ENCODE measurements at regions not wholly inside any gene's neighbourhood (a gene's known extent, or its start where the extent isn't known, plus 50 kb on each side); places are given as distances from the start of the nearest gene placed in this dataset.

GRCh38 chr18:61141691-61142090 is 191.5 kb upstream of the CDH20 start:
- Histone ChIP-seq H3K4me1 (ENCODE audit: insufficient read depth, poor library complexity, severe bottlenecking) (no peaks in the 10 kb centered on the region), H3K36me3 (ENCODE audit: low read depth) (no peaks in the 10 kb centered on the region), H3K4me3 (ENCODE audit: severe bottlenecking) (no peak overlapping the region), H3K9me3 (ENCODE audit: severe bottlenecking) (no peaks in the 10 kb centered on the region), H3K27me3 (ENCODE audit: insufficient read depth, poor library complexity, severe bottlenecking) (no peaks in the 10 kb centered on the region), H3K27ac (ENCODE audit: poor library complexity, severe bottlenecking) (no peak overlapping the region)
- no peak for ATAC-seq (ENCODE audit: low read depth)
- no peak for DNase-seq (ENCODE audit: low spot score)
- no peak for TF ChIP-seq CTCF (IDR thresholded peaks at IDR 0.05; ENCODE audit: poor library complexity, severe bottlenecking)

GRCh38 chr18:61148322-61148721 is 184.9 kb upstream of the CDH20 start:
- Histone ChIP-seq H3K36me3 (ENCODE audit: low read depth) (no peaks in the 10 kb centered on the region), H3K4me3 (ENCODE audit: severe bottlenecking) (no peak overlapping the region), H3K27me3 (ENCODE audit: insufficient read depth, poor library complexity, severe bottlenecking) (no peaks in the 10 kb centered on the region), H3K4me1 (ENCODE audit: insufficient read depth, poor library complexity, severe bottlenecking) (no peaks in the 10 kb centered on the region), H3K9me3 (ENCODE audit: severe bottlenecking) (no peaks in the 10 kb centered on the region), H3K27ac (ENCODE audit: poor library complexity, severe bottlenecking) (no peak overlapping the region)
- ATAC-seq (ENCODE audit: low read depth) (no peak), DNase-seq (ENCODE audit: low spot score) (no peak)
- no peak for TF ChIP-seq CTCF (IDR thresholded peaks at IDR 0.05; ENCODE audit: poor library complexity, severe bottlenecking)

GRCh38 chr18:61149786-61150185 is 183.4 kb upstream of the CDH20 start:
- no peak for TF ChIP-seq CTCF (IDR thresholded peaks at IDR 0.05; ENCODE audit: poor library complexity, severe bottlenecking)
- Histone ChIP-seq H3K4me3 (ENCODE audit: severe bottlenecking) (no peak overlapping the region), H3K4me1 (ENCODE audit: insufficient read depth, poor library complexity, severe bottlenecking) (no peaks in the 10 kb centered on the region), H3K27ac (ENCODE audit: poor library complexity, severe bottlenecking) (no peak overlapping the region), H3K27me3 (ENCODE audit: insufficient read depth, poor library complexity, severe bottlenecking) (no peaks in the 10 kb centered on the region), H3K36me3 (ENCODE audit: low read depth) (no peaks in the 10 kb centered on the region), H3K9me3 (ENCODE audit: severe bottlenecking) (no peaks in the 10 kb centered on the region)
- DNase-seq (ENCODE audit: low spot score) (no peak), ATAC-seq (ENCODE audit: low read depth) (no peak)

GRCh38 chr18:61153571-61153970 is 179.7 kb upstream of the CDH20 start:
- no peaks in the 10 kb centered on the region for H3K27me3 ChIP-seq (ENCODE audit: insufficient read depth, poor library complexity, severe bottlenecking)
- no peak for TF ChIP-seq CTCF (IDR thresholded peaks at IDR 0.05; ENCODE audit: poor library complexity, severe bottlenecking)
- no peak for DNase-seq (ENCODE audit: low spot score)
- H3K27ac ChIP-seq (ENCODE audit: poor library complexity, severe bottlenecking): no peak overlapping the region
- no peaks in the 10 kb centered on the region for H3K36me3 ChIP-seq (ENCODE audit: low read depth)
- ATAC-seq (ENCODE audit: low read depth): no peak
- H3K4me1 ChIP-seq (ENCODE audit: insufficient read depth, poor library complexity, severe bottlenecking): no peaks in the 10 kb centered on the region
- H3K9me3 ChIP-seq (ENCODE audit: severe bottlenecking): no peaks in the 10 kb centered on the region
- H3K4me3 ChIP-seq (ENCODE audit: severe bottlenecking): no peak overlapping the region

- no peak for ATAC-seq (ENCODE audit: low read depth)
- Histone ChIP-seq H3K9me3 (ENCODE audit: severe bottlenecking) (no peaks in the 10 kb centered on the region), H3K4me3 (ENCODE audit: severe bottlenecking) (no peak overlapping the region), H3K36me3 (ENCODE audit: low read depth) (no peaks in the 10 kb centered on the region), H3K27ac (ENCODE audit: poor library complexity, severe bottlenecking) (no peak overlapping the region), H3K4me1 (ENCODE audit: insufficient read depth, poor library complexity, severe bottlenecking) (no peaks in the 10 kb centered on the region), H3K27me3 (ENCODE audit: insufficient read depth, poor library complexity, severe bottlenecking) (no peaks in the 10 kb centered on the region)
- no peak for TF ChIP-seq CTCF (IDR thresholded peaks at IDR 0.05; ENCODE audit: poor library complexity, severe bottlenecking)
- DNase-seq (ENCODE audit: low spot score): no peak
Observed at GRCh38 chr18:61154866-61155265, 178.4 kb upstream of the CDH20 start.
